Glutamatergic neuron (in vitro differentiated cells): ENCODE measurements at regions not wholly inside any gene's neighbourhood (a gene's known extent, or its start where the extent isn't known, plus 50 kb on each side); places are given as distances from the start of the nearest gene placed in this dataset.
A peak's percentile ranks its signal among the peaks of the same experiment; 100 is the strongest.
"Not testable (repeated sequence)": the region's sequence is repeated elsewhere in the genome, so short reads cannot be mapped to it uniquely, and the experiment has no call there.

Experiments used
- DNase-seq: peaks from one replicate; pipeline ENCODE4 v3.0.0; 2022
- H3K27ac Mint-ChIP-seq: one replicate; pipeline ENCODE4 v1.8.0; 2020; ENCODE audit warnings: mild to moderate bottlenecking, mixed read lengths, inconsistent platforms; ENCODE audit not compliant: unreplicated experiment
- H3K27me3 Mint-ChIP-seq: one replicate; pipeline ENCODE4 v1.8.0; 2020; ENCODE audit warnings: mild to moderate bottlenecking, moderate library complexity, mixed read lengths, inconsistent platforms; ENCODE audit not compliant: unreplicated experiment
- H3K36me3 Mint-ChIP-seq: one replicate; pipeline ENCODE4 v1.8.0; 2020; ENCODE audit warnings: mild to moderate bottlenecking, mixed read lengths, inconsistent platforms; ENCODE audit not compliant: unreplicated experiment
- H3K4me1 Mint-ChIP-seq: one replicate; pipeline ENCODE4 v1.8.0; 2020; ENCODE audit warnings: mild to moderate bottlenecking, low read depth, mixed read lengths, inconsistent platforms; ENCODE audit not compliant: unreplicated experiment
- H3K4me3 Mint-ChIP-seq: one replicate; pipeline ENCODE4 v1.8.0; 2020; ENCODE audit warnings: mild to moderate bottlenecking, mixed read lengths, inconsistent platforms; ENCODE audit not compliant: unreplicated experiment
- H3K9me3 Mint-ChIP-seq: one replicate; pipeline ENCODE4 v1.8.0; 2020; ENCODE audit warnings: mild to moderate bottlenecking, moderate library complexity, mixed read lengths, inconsistent platforms; ENCODE audit not compliant: unreplicated experiment
- CTCF ChIP-seq: fragments of 200-600 bp; sonication (generic); IDR thresholded peaks from one replicate; pipeline ENCODE4 v1.5.0; 2021; ENCODE audit not compliant: partially characterized antibody, unreplicated experiment

- TF ChIP-seq CTCF: no peak
- Mint-ChIP-seq H3K9me3 (peaks cover 8% of the 10 kb centered on the region), H3K36me3 (peaks cover 10% of the 10 kb centered on the region), H3K27me3 (peaks cover 5% of the 10 kb centered on the region), H3K4me3 (no peak overlapping the region), H3K4me1 (no peaks in the 10 kb centered on the region), H3K27ac (no peak overlapping the region)
- no peak for DNase-seq
These were observed 268.4 kb upstream of the FRG2C start for GRCh38 chr3:75395580-75396315.

- no peak overlapping the region for H3K4me3 Mint-ChIP-seq
- peaks cover 10% of the 10 kb centered on the region for H3K36me3 Mint-ChIP-seq
- no peak for DNase-seq
- no peak overlapping the region for H3K27ac Mint-ChIP-seq
- H3K9me3 Mint-ChIP-seq: peaks cover 8% of the 10 kb centered on the region
- no peaks in the 10 kb centered on the region for H3K4me1 Mint-ChIP-seq
- peaks cover 5% of the 10 kb centered on the region for H3K27me3 Mint-ChIP-seq
- no peak for TF ChIP-seq CTCF
These were observed 267.8 kb upstream of the FRG2C start for GRCh38 chr3:75396316-75396802.

DNA sequence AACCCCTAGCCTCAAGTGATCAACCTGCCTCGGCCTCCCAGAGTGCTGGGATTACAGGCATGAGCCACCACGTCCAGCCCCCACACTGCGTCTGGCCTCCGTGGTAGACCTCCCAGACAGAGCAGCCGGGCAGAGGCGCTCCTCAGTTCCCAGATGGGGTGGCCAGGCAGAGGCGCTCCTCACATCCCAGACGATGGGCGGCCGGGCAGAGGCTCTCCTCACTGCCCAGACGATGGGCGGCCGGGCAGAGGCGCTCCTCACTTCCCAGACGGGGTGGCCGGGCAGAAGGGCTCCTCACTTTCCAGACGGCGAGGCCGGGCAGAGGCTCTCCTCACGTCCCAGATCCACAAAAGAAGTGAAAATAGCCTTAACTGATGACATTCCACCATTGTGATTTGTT lies 266.6 kb upstream of the FRG2C start:
- peaks cover 10% of the 10 kb centered on the region for H3K36me3 Mint-ChIP-seq
- H3K4me3 Mint-ChIP-seq, H3K27ac Mint-ChIP-seq, H3K9me3 Mint-ChIP-seq, H3K4me1 Mint-ChIP-seq, H3K27me3 Mint-ChIP-seq, DNase-seq: not testable (repeated sequence)

DNA sequence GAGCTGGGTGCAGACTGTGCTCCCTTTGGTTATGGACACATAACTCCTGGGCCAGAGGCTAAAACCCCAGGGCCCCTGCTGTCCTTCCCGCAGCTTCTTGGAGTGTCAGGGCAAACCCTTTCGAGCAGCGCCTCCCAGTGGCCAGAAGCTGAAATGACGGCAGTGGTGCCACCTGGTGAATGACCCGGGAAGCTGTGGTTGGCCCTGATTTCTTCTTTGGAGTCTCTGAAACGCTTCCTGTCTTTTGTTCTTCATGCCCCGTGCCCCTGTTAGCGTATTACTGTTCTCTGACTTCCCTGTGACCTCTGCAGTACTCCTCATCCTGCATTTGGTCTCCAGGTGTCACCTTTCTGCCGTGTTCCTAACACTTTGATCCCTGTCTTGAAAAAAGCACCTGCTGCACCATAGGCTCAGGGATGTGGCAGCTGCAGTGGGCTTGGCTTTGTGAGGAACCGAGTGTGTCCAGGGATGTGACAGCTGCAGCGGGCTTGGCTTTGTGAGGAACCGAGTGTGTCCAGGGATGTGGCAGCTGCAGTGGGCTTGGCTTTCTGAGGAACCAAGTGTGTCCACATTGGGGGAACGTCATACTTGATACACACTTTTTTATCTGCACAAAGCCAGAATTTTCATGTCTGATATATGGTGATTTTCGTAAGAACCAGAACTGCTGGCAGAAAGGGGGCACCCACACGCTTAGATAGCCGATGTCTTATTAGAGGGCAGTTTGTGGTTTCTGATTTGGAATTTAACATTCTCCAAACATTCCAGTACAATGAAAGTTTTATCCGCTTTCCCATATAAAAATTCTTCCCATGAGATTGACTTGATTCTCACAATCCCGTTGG lies 241.8 kb upstream of the FRG2C start:
- peak overlapping the region; percentile 19 for H3K27ac Mint-ChIP-seq
- not testable (repeated sequence) for H3K9me3 Mint-ChIP-seq, H3K4me1 Mint-ChIP-seq, H3K27me3 Mint-ChIP-seq, H3K36me3 Mint-ChIP-seq, H3K4me3 Mint-ChIP-seq
- peak; percentile 77 for DNase-seq
- peak; percentile 89 for TF ChIP-seq CTCF

GRCh38 chr3:75425379-75425778 lies 238.7 kb upstream of the FRG2C start:
- Mint-ChIP-seq H3K27me3 (peaks cover 11% of the 10 kb centered on the region), H3K4me1 (peaks cover 10% of the 10 kb centered on the region)
- not testable (repeated sequence) for H3K4me3 Mint-ChIP-seq, H3K9me3 Mint-ChIP-seq, H3K36me3 Mint-ChIP-seq, H3K27ac Mint-ChIP-seq, DNase-seq

DNA sequence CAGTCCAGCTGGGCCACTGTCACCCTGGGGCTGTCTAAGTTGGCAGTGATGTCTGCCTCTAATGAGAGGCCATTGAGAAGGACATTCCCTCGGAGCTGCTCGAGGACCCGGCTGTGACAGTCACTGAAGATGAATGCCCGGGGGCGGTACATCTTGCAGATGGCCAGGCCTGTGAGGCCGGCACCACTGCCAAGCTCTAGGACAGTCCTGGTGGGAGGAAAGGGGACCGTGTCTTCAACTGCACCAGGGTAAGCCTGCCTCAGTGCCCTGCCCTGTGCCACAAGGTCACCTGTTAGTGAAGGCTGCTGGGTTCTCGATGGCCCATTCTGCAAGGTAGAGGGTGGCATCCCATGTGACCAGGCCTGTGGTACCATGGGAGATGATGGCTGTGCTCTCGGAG lies 236.6 kb upstream of the FRG2C start:
- H3K4me3 Mint-ChIP-seq, DNase-seq, H3K27me3 Mint-ChIP-seq, H3K27ac Mint-ChIP-seq, H3K36me3 Mint-ChIP-seq, H3K9me3 Mint-ChIP-seq: not testable (repeated sequence)
- H3K4me1 Mint-ChIP-seq: peaks cover 18% of the 10 kb centered on the region

GRCh38 chr3:75427906-75428305 lies 236.2 kb upstream of the FRG2C start:
- not testable (repeated sequence) for DNase-seq, H3K27ac Mint-ChIP-seq, H3K4me3 Mint-ChIP-seq, H3K9me3 Mint-ChIP-seq, H3K27me3 Mint-ChIP-seq, H3K36me3 Mint-ChIP-seq
- H3K4me1 Mint-ChIP-seq: peaks cover 20% of the 10 kb centered on the region
